ENCODE measurements at regions not wholly inside any gene's neighbourhood (a gene's known extent, or its start where the extent isn't known, plus 50 kb on each side); places are given as distances from the start of the nearest gene placed in this dataset.
A peak's percentile ranks its signal among the peaks of the same experiment; 100 is the strongest.

DNA sequence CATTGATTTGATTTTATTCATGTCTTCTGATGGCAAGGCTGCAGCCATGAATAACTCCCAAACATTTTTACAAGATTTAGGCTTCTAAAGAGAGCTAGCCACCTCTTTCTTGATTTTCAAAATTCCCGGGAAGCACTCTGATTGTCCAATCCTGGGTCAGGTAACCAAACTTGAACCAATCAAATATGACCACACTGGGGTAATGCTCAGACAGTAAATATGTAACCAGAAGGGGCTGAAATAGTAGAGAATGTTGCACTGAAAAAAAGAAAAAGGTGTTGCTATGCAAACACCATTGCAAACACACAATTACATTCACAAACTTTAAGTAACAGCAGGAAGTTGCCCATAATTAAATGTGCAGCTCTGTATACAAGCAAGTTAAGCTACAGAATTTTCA is 112.9 kb upstream of the IQCM start:
- no peak for DNase-seq (ENCODE audit: low spot score)

- DNase-seq (ENCODE audit: low spot score), result no peak
Observed at GRCh38 chr4:149931431-149931830, 115.8 kb upstream of the IQCM start.

DNA sequence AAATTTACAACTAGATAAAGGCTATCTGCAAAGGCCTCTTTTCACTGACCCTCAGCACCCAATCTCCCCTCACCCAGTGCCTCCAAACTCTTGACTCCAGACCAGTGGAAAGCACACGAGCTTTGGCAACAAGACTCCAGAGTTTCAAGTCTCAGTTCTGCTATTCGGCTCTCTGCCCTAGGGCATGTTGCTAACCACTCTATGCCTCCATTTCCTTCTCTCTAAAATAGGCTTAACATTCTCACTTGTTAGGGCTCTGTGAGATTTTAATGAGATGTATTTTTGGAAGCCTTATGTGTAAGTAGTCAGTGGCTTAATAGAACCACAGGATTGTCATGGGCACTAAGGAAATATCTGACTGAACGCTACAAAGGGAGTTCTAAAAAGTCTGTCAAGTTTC is 116.5 kb upstream of the IQCM start:
- no peak for DNase-seq (ENCODE audit: low spot score)

GRCh38 chr4:149933120-149933519 is 117.5 kb upstream of the IQCM start:
- DNase-seq (ENCODE audit: low spot score), result no peak

- DNase-seq (ENCODE audit: low spot score), result no peak
Observed at GRCh38 chr4:149933883-149934282, 118.2 kb upstream of the IQCM start.

DNA sequence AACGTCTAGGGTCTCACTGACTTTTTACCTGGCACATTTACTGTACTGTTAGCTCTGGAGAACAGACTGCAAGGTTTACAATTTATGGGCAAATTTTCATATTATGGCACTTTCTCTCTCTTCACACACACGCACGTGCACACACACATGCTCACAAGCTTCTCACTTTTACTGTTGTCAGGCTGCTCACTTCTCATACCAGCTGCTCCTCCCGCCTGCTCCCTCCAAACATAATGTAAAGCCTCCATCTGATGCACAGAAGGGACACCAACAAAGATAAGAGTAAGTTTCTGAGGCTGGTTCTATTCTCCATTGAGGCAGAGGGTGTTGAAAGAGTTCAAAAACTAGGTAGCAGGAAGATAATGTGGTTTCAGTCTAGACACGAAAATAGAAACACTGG is 128.9 kb upstream of the DCLK2 start:
- DNase-seq (ENCODE audit: low spot score), result no peak

DNA sequence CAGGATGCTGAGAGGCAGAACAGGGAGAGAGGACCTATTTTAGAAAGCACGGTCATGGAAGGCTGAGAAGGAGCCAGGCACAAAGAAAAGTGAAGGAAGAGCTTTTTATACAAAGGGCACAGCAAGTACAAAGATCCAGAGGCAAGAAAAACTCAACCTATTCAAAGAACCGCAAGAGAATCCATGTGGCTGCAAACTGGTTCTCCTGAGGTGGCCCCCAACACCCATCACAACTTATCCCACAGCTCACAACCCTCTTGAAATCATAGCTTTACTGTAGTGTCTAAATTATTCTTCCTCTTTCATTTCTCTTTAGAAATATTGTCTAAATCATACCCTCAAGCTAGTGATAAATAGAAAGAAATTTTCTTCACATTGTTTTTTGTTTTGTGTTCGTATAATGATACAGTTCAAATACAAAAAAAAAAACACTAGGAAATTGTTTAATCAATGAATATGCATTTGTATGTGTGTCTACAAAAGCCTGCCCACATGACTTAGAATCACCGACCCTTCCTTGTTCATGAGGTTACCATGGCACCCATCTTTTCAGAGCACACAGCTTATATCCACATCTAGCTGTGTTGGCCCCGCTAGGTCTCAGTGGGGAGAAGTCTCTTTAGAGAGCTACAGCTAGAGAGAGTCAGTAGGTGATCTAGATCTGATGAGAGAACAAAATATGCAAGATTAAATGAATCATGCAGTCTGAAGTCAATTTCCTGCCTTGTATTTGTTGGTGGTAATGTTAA is 126.9 kb upstream of the DCLK2 start:
- no peak for DNase-seq (ENCODE audit: low spot score)

- DNase-seq (ENCODE audit: low spot score), result no peak
Observed at GRCh38 chr4:149952101-149952500, 126.1 kb upstream of the DCLK2 start.

DNA sequence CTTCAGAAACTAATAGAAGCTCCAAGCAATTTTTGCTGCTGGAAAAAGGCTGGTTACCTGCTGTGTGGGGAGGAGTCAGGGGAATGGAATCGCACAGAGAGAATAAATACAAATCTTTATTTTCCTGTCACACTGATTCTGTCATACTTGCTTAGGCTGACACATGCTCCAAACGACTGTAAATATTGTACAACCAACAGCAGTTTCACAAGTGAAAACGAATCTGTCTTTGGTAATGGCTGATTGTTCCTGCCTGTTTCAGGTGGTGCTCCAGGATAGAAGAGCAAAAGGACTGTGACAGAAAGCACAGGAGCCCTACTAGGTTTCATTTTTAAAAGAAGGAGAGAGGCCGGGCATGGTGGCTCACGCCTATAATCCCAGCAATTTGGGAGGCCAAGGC is 125.5 kb upstream of the DCLK2 start:
- no peak for DNase-seq (ENCODE audit: low spot score)

DNA sequence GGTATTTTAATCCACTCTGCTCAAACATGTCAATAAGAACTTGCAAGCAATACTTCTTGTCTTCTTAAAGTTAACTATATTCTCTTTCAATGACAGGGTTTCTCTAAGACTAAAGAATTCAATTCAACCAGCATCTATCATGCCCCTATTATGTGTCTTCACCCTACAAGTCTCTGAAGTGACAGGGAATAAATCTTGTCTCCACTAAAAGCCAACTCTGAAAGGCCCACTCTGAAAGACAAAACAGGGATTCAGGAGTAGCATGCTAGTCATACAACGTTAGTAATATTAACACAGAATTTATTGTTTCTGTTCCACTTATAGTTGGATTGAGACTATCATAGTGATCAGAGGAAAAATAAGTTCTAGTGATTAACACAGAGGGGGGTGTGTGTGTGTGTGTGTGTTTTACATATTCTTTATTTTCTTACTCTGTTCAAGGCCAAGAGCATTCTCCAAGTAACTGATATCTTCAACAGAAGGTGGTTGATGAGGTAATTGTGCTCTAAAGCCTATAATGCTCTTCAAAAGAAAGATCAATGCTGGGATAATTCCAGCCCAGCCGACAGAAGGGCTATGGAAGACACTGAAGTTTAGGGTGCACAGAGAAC is 122.4 kb upstream of the DCLK2 start:
- DNase-seq (ENCODE audit: low spot score), result no peak

DNA sequence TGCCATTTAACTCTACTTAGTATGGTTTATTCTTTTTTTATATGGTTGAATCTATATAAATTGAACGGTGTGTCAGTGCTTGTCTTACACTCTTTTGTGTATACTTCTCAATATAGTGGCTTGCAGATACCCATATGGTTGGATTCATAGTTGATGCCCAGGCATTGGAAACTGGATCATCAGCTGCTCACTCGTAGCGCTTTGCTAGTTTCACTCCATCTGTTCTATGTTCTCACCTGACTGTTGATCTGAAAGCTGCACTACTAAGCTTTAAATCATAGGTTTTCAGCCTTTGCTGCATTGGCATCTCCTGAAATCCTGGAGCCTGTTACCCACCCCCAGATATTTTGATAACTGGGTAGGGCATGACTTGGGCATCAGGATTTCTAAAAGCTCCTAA is 121.6 kb upstream of the DCLK2 start:
- DNase-seq (ENCODE audit: low spot score), result no peak

DNA sequence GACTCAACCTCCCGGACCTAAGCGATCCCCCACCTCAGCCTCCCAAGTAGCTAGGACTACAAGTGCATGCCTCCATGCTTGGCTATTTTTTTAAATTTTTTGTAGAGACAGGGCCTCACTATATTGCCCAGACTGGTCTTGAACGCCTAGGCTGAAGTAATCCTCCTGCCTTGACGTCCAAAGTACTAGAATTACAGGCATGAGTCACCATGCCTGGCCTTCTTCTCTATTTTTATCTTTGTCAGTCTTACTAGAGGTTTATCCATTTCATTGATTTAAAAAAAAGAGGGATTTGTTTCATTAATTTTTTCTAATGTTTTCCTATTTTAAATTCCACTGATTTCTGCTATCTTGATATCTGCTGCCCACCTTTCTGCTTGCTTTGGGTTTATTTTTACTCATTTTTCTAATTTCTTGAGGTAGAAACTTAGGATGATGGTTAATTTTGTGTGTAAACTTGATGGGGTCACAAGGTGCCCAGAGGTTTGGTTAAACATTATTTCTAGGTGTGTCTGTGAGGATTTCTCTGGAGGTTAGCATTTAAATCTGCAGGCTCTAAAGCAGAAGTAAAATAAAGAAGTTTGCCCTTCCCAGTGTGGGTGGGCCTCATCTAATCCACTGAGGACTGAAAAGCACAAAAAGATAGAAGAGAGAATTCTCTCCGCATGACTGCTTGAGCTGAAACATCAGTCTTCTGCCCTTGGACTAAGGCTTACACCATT is 116.2 kb upstream of the DCLK2 start:
- DNase-seq (ENCODE audit: low spot score), result no peak

GRCh38 chr4:149964001-149964796 is 114.0 kb upstream of the DCLK2 start:
- no peak for DNase-seq (ENCODE audit: low spot score)

GRCh38 chr4:149965206-149965605 is 113.0 kb upstream of the DCLK2 start:
- DNase-seq (ENCODE audit: low spot score), result no peak

GRCh38 chr4:149972407-149972806 is 105.8 kb upstream of the DCLK2 start:
- no peak for DNase-seq (ENCODE audit: low spot score)

- no peak for DNase-seq (ENCODE audit: low spot score)
Observed at GRCh38 chr4:149973181-149973580, 105.1 kb upstream of the DCLK2 start.

DNA sequence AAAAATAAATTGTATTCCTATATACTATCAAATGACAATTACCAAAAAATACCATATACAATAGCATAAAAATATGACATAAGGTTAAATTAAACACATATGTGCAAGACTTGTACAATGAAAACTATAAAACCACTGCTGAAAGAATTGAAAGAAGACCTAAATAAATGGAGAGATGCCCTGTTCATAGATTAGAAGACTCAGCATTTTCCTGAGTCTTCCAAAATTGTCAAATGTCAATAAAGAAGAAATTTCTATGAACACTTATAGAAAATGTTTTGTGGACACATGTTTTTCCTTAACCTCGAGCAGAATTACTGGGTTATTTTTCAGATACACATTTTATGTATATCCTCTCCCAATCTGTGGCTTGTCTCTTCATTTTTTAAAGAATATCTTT is 103.1 kb upstream of the DCLK2 start:
- DNase-seq (ENCODE audit: low spot score), result no peak

DNA sequence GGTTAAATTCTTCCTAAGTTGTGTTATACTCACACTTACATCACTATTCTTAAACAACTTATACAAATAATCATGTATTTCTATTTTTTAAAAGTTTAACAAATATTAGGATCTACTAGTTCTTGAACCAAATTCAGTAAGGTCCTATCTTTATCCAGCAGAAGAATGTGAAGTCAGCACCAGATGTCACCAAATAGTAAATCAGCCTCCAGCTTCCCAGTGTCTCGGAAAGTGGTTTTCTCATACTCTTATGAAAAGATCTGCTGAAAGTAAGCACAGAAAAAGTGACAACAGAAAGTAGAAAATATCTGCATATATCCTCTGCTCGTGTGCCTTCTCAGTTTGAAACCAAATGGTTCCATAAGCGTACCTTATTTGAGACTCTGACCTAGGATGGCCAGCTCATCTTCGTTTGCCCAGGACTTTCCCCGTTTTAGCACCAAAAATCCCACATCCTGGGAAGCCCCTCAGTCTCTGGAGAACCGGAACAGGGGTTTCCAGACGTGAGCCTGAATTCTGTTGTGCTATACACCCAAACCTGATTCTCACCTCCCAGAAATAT is 98.0 kb upstream of the DCLK2 start:
- DNase-seq (ENCODE audit: low spot score), result no peak

- DNase-seq (ENCODE audit: low spot score), result peak; percentile 55
Observed at GRCh38 chr4:149980941-149981340, 97.3 kb upstream of the DCLK2 start.

DNA sequence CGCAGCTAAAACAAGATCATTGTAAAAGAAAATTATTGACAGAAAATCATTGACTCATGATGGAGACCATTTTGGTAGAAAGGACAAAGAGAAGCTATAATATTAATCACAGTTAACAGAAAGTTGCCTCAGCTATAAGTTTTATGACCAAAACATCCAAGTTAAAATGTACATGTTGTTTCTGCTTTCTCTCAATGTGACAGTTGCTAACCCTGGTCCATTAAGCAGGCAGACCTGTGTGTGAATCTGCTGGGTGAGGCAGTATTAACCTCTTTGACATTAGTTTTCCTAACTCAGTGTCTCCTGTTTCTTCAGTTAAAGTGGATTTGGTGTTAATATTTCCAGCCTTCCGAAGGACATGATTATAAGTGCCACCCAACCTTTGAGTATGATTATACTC is 94.8 kb upstream of the DCLK2 start:
- no peak for DNase-seq (ENCODE audit: low spot score)

DNA sequence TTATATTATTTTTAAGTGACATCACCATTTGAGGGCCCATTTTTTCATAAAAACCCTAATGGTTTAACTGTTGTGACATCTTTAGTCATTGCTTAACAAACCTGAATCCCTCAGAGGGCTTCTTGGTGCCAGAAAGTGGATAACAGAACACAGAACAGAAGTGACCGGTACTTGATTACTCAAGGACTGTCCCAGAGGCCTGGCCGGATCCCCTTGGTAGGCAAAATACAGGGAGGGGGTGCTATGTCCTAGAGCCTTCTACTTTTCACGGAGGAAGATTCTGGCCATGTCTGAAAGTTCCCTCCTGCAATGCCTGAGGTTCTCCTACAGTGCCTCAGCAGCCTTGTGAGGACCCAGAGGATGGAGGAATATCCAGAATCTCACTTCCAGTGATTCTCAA is 94.3 kb upstream of the DCLK2 start:
- no peak for DNase-seq (ENCODE audit: low spot score)

DNA sequence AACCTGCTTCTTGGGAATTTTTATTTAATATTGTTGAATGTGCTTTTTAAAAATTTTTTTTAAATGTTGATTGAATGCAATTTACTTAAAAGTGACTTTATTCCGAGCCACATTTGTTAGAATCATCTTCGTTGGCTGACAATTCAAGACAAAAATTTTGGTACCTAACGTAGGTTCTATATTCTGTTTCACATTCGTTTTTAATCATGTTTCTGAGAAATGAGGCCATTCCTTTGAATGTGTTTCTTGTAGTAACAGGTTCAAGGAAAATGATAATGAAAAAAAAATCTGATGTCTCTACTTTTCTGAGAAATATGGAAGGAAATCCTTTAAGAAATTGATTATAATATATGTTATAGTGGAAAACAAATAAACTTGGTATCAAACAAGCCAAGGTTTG is 92.3 kb upstream of the DCLK2 start:
- DNase-seq (ENCODE audit: low spot score), result no peak
